SK-N-SH (cell line): ENCODE measurements at regions not wholly inside any gene's neighbourhood (a gene's known extent, or its start where the extent isn't known, plus 50 kb on each side); places are given as distances from the start of the nearest gene placed in this dataset.

ENCODE experiments used
- CTCF ChIA-PET: fragments of 300-600, 350-600 bp; formaldehyde crosslinking; extraction: SDS; loops from one replicate; lab custom pipeline; 2021; lab: Yijun Ruan, JAX
- POLR2A ChIA-PET: fragments of 350-600 bp; sonication (Branson Sonifier 250); formaldehyde crosslinking; extraction: SDS; loops from one replicate; lab custom pipeline; 2020; ENCODE audit warnings: antibody characterized with exemption, inconsistent platforms; lab: Yijun Ruan, JAX
- DNase-seq: peaks from one replicate; pipeline ENCODE4 v3.0.0; 2012
- H2AFZ ChIP-seq: fragments of 200-600 bp; sonication (generic); 2 replicates; pipeline ENCODE4 v1.8.1; 2016; ENCODE audit warnings: antibody characterized with exemption, mild to moderate bottlenecking, low read depth
- H3F3A ChIP-seq: fragments of 200-600 bp; sonication (generic); replicated peaks from 2 replicates; pipeline ENCODE3; 2016; ENCODE audit warnings: antibody characterized with exemption, mild to moderate bottlenecking; ENCODE audit not compliant: insufficient read depth
- H3K27ac ChIP-seq, 2 experiments: fragments of 200-500 bp in 1 of 2; fragments of 200-600 bp in 1 of 2; sonication (Bioruptor generic) in 1 of 2; sonication (generic), shearing (Covaris generic) in 1 of 2; 2 replicates each; pipeline versions ENCODE4 v1.5.1 to v1.6.1; 2014 to 2016; ENCODE audit warnings: low read depth in 2 of 2, inconsistent platforms in 1 of 2, low read length in 1 of 2, mild to moderate bottlenecking in 1 of 2, mixed read lengths in 1 of 2
- H3K27me3 ChIP-seq: fragments of 200-600 bp; sonication (generic), shearing (Covaris generic); 2 replicates; pipeline ENCODE4 v1.6.1; 2016; ENCODE audit warnings: mixed run types; ENCODE audit not compliant: insufficient read depth
- H3K36me3 ChIP-seq, 2 experiments: fragments of 200-500 bp in 1 of 2; fragments of 200-600 bp in 1 of 2; sonication (Bioruptor generic) in 1 of 2; sonication (generic) in 1 of 2; replicated peaks in 1 of 2; 2 replicates each; pipeline versions ENCODE3 to v1.5.1; 2014 to 2016; ENCODE audit warnings: low read length in 1 of 2, mild to moderate bottlenecking in 1 of 2; ENCODE audit not compliant: insufficient read depth in 2 of 2, control insufficient read depth in 1 of 2
- H3K4me1 ChIP-seq, 2 experiments: fragments of 200-500 bp in 1 of 2; fragments of 200-600 bp in 1 of 2; sonication (Bioruptor generic) in 1 of 2; sonication (generic), shearing (Covaris generic) in 1 of 2; 2 replicates each; pipeline versions ENCODE4 v1.5.1 to v1.6.1; 2014 to 2016; ENCODE audit warnings: low read depth in 1 of 2, low read length in 1 of 2, mixed run types in 1 of 2; ENCODE audit not compliant: insufficient read depth in 2 of 2, control insufficient read depth in 1 of 2
- H3K4me2 ChIP-seq: fragments of 200-600 bp; sonication (generic), shearing (Covaris generic); 2 replicates; pipeline ENCODE4 v1.6.1; 2017; ENCODE audit warnings: mixed run types
- H3K4me3 ChIP-seq, 2 experiments: fragments of 200-500 bp in 1 of 2; fragments of 200-600 bp in 1 of 2; sonication (Bioruptor generic) in 1 of 2; sonication (generic), shearing (Covaris generic) in 1 of 2; 2 replicates each; pipeline versions ENCODE4 v1.5.1 to v1.8.1; 2014 to 2016; ENCODE audit warnings: low read depth in 2 of 2, inconsistent platforms in 1 of 2, low read length in 1 of 2, mild to moderate bottlenecking in 1 of 2, mixed read lengths in 1 of 2, moderate library complexity in 1 of 2
- H3K79me2 ChIP-seq: fragments of 200-600 bp; sonication (generic); 2 replicates; pipeline ENCODE4 v1.8.1; 2017; ENCODE audit warnings: mild to moderate bottlenecking; ENCODE audit not compliant: insufficient read depth
- H3K9ac ChIP-seq: fragments of 200-600 bp; sonication (generic); 2 replicates; pipeline ENCODE4 v1.6.1; 2017; ENCODE audit warnings: mixed run types
- H3K9me2 ChIP-seq: fragments of 200-600 bp; sonication (generic); 2 replicates; pipeline ENCODE4 v1.6.1; 2017; ENCODE audit warnings: mixed run types
- H3K9me3 ChIP-seq: fragments of 200-600 bp; sonication (generic); 2 replicates; pipeline ENCODE4 v1.6.1; 2017; ENCODE audit warnings: mixed run types, mild to moderate bottlenecking, moderate library complexity
- H4K20me1 ChIP-seq: fragments of 200-600 bp; sonication (generic); 2 replicates; pipeline ENCODE4 v1.6.1; 2017; ENCODE audit warnings: mild to moderate bottlenecking, mixed run types; ENCODE audit not compliant: insufficient read depth
- ELF1 ChIP-seq: IDR thresholded peaks from 2 replicates; pipeline ENCODE4 v1.4.0; 2012
- EZH2phosphoT487 ChIP-seq: fragments of 200-600 bp; sonication (generic); IDR thresholded peaks from 2 replicates; pipeline ENCODE4 v1.6.1; 2017; ENCODE audit warnings: low read depth, mixed run types, mild to moderate bottlenecking, antibody characterized with exemption, moderate library complexity, borderline replicate concordance
- FOSL2 ChIP-seq: IDR thresholded peaks from 2 replicates; pipeline ENCODE4 v1.4.0; 2012; ENCODE audit warnings: low read depth, mild to moderate bottlenecking, moderate library complexity, borderline replicate concordance
- FOXM1 ChIP-seq: IDR thresholded peaks from 2 replicates; pipeline ENCODE4 v1.4.0; 2012; ENCODE audit warnings: low read depth, mild to moderate bottlenecking
- GATA2 ChIP-seq: sonication (generic); formaldehyde crosslinking; IDR thresholded peaks from 2 replicates; pipeline ENCODE4 v1.5.0; 2020; ENCODE audit warnings: mild to moderate bottlenecking, missing genetic modification reagents
- JUND ChIP-seq: IDR thresholded peaks from 2 replicates; pipeline ENCODE4 v1.4.0; 2012
- MEF2A ChIP-seq: IDR thresholded peaks from 2 replicates; pipeline ENCODE4 v1.4.0; 2012; ENCODE audit warnings: low read depth, borderline replicate concordance
- MXI1 ChIP-seq: IDR thresholded peaks from 2 replicates; pipeline ENCODE4 v1.6.1; 2012; ENCODE audit warnings: mild to moderate bottlenecking, low read depth, low read length, improper control_type of control experiment
- NFIC ChIP-seq: IDR thresholded peaks from 2 replicates; pipeline ENCODE4 v1.4.0; 2012; ENCODE audit warnings: borderline replicate concordance
- RCOR1 ChIP-seq: fragments of 150-350 bp; IDR thresholded peaks from 2 replicates; pipeline ENCODE4 v1.6.1; 2017; ENCODE audit warnings: antibody characterized with exemption, low read length
- REST ChIP-seq: IDR thresholded peaks from 2 replicates; pipeline ENCODE4 v1.6.1; 2012; ENCODE audit warnings: mild to moderate bottlenecking, low read depth, low read length, moderate library complexity
- SIN3A ChIP-seq: IDR thresholded peaks from 2 replicates; pipeline ENCODE4 v1.6.1; 2012; ENCODE audit warnings: low read depth, mild to moderate bottlenecking, low read length, moderate library complexity, borderline replicate concordance
- TCF12 ChIP-seq: IDR thresholded peaks from 2 replicates; pipeline ENCODE4 v1.4.0; 2012
- WGBS: methylation state at CpG from one replicate; pipeline ENCODE4 v1.1.6; 2017; ENCODE audit warnings: low lambda C conversion rate; 5-methylcytosine and 5-hydroxymethylcytosine counted together
- TF ChIP-seq, protein P1 (sequence below): IDR thresholded peaks from 2 replicates; pipeline ENCODE4 v1.4.0; 2012; ENCODE audit warnings: low read depth
- TF ChIP-seq, protein P2 (sequence below): IDR thresholded peaks from 2 replicates; pipeline ENCODE4; 2012

DNA sequence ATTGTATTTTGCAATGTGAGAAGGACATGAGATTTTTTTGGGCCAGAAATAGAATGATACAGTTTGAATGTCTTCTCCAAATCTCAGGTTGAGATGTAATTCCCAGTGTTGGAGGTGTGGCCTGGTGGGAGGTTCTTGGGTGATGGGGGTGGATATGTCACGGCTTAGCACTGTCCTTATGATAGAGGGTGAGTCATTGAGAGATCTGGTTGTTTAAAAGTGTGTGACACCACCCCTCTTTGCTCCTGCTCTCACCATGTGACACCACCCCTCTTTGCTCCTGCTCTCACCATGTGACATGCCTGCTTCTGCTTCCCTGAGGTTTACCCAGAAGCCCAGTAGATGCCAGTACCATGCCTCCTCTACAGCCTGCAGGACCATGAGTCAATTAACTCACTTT, 1226.9 kb downstream of the PCDH7 start:
- Histone ChIP-seq H3K4me3 (no peak overlapping the region), H3K4me2 (no peak overlapping the region)
- CTCF ChIA-PET = no interaction called here

DNA sequence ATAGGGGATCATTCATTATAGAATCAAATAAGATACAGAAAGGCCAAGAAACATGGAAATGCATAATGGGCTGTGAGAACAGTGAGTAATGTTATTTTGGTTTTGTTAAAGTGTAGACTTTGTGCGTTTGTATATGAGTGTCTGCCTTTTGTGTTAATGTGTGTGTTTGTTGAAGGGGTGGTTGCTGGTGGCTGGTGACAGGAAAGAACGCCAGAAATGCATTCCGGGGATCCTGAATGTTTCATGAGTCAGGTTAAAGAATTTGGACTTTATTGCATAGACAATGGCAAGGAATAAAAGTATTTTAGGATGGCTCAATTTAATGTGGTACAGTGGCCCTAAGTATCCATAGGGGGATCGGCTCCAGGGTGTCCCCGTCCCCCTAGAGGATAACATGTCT, 1228.9 kb downstream of the PCDH7 start:
- 5% methylated on average over 5 of the region's 5 CpGs for WGBS
- no peaks in the 10 kb centered on the region for H3F3A ChIP-seq
- ChIA-PET CTCF (no interaction called here), POLR2A (no interaction called here)
- no peak for DNase-seq
- H3K9me3 ChIP-seq = no peaks in the 10 kb centered on the region
- no peak overlapping the region for H2AFZ ChIP-seq
- H3K27me3 ChIP-seq = no peaks in the 10 kb centered on the region
- peaks cover 9% of the 10 kb centered on the region; the same call in 1 of the 2 replicates for H3K9me2 ChIP-seq
- H3K79me2 ChIP-seq = no peaks in the 10 kb centered on the region
- TF ChIP-seq RCOR1 (no peak), FOXM1 (no peak), TCF12 (no peak), JUND (no peak)
- TF ChIP-seq, protein P1, sequence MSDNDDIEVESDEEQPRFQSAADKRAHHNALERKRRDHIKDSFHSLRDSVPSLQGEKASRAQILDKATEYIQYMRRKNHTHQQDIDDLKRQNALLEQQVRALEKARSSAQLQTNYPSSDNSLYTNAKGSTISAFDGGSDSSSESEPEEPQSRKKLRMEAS = no peak
- no peak overlapping the region for H3K4me3 ChIP-seq
- H4K20me1 ChIP-seq = no peaks in the 10 kb centered on the region
- H3K36me3 ChIP-seq = no peaks in the 10 kb centered on the region
- H3K4me2 ChIP-seq = no peak overlapping the region
- H3K4me1 ChIP-seq = no peaks in the 10 kb centered on the region
- no peak overlapping the region for H3K9ac ChIP-seq
- no peak overlapping the region for H3K27ac ChIP-seq

More for the DNA sequence above, 1226.9 kb downstream of the PCDH7 start:
- H3K9me3 ChIP-seq = no peaks in the 10 kb centered on the region
- no peaks in the 10 kb centered on the region for H3K27me3 ChIP-seq
- 0% methylated on average over 1 of the region's 1 CpG for WGBS
- H3K4me1 ChIP-seq = no peaks in the 10 kb centered on the region
- no peaks in the 10 kb centered on the region for H4K20me1 ChIP-seq
- no peaks in the 10 kb centered on the region for H3F3A ChIP-seq
- H3K9ac ChIP-seq = no peak overlapping the region
- H3K36me3 ChIP-seq = no peaks in the 10 kb centered on the region
- TF ChIP-seq FOSL2 = no peak
- TF ChIP-seq TCF12 = no peak
- TF ChIP-seq SIN3A = no peak
- no peak for TF ChIP-seq GATA2 (CRISPR knock-in tag)
- no peak for TF ChIP-seq REST
- no peak for TF ChIP-seq MEF2A
- TF ChIP-seq MXI1 = no peak
- TF ChIP-seq, protein P1 = no peak
- TF ChIP-seq ELF1 = no peak
- TF ChIP-seq NFIC = no peak
- TF ChIP-seq, protein P2, sequence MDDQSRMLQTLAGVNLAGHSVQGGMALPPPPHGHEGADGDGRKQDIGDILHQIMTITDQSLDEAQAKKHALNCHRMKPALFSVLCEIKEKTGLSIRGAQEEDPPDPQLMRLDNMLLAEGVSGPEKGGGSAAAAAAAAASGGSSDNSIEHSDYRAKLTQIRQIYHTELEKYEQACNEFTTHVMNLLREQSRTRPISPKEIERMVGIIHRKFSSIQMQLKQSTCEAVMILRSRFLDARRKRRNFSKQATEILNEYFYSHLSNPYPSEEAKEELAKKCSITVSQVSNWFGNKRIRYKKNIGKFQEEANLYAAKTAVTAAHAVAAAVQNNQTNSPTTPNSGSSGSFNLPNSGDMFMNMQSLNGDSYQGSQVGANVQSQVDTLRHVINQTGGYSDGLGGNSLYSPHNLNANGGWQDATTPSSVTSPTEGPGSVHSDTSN = no peak
- no peak for TF ChIP-seq EZH2phosphoT487
- POLR2A ChIA-PET = no interaction called here
- H3K79me2 ChIP-seq = no peaks in the 10 kb centered on the region
- H3K27ac ChIP-seq = no peak overlapping the region
- H3K9me2 ChIP-seq = 0 out of 2 replicates have a peak, but pooled peaks cover 6% of the 10 kb centered on the region
- no peak overlapping the region for H2AFZ ChIP-seq
- no peak for DNase-seq
